H9 (cell line): ENCODE measurements at regions not wholly inside any gene's neighbourhood (a gene's known extent, or its start where the extent isn't known, plus 50 kb on each side); places are given as distances from the start of the nearest gene placed in this dataset.

Source experiments
- DNase-seq: peaks from one replicate; pipeline ENCODE4 v3.0.0-alpha.2; 2017
- H2AFZ ChIP-seq: one replicate; pipeline ENCODE4 v1.6.1; 2013; ENCODE audit warnings: mild to moderate bottlenecking, low read length, control low read depth, moderate library complexity
- H2AK5ac ChIP-seq: 2 replicates; pipeline ENCODE4 v1.6.1; 2013; ENCODE audit warnings: low read length, control low read depth, mixed read lengths; ENCODE audit not compliant: insufficient read length
- H2BK120ac ChIP-seq: one replicate; pipeline ENCODE4 v1.6.1; 2013; ENCODE audit warnings: low read depth, mild to moderate bottlenecking, low read length, control low read depth, inconsistent platforms; ENCODE audit not compliant: poor library complexity, severe bottlenecking
- H2BK12ac ChIP-seq: 2 replicates; pipeline ENCODE4 v1.6.1; 2013; ENCODE audit warnings: low read length, control low read depth, mixed read lengths, low read depth; ENCODE audit not compliant: insufficient read length
- H2BK15ac ChIP-seq: 2 replicates; pipeline ENCODE4 v1.6.1; 2013; ENCODE audit warnings: low read depth, low read length, control low read depth
- H2BK20ac ChIP-seq: one replicate; pipeline ENCODE4 v1.6.1; 2013; ENCODE audit warnings: low read depth, mild to moderate bottlenecking, low read length, control low read depth, inconsistent platforms; ENCODE audit not compliant: poor library complexity, severe bottlenecking
- H2BK5ac ChIP-seq: 2 replicates; pipeline ENCODE4 v1.6.1; 2013; ENCODE audit warnings: low read length, control low read depth, mixed read lengths; ENCODE audit not compliant: insufficient read length
- H3K14ac ChIP-seq: 2 replicates; pipeline ENCODE4 v1.6.1; 2013; ENCODE audit warnings: low read length, control low read depth; ENCODE audit not compliant: insufficient read depth
- H3K18ac ChIP-seq: 2 replicates; pipeline ENCODE4 v1.6.1; 2013; ENCODE audit warnings: low read depth, mild to moderate bottlenecking, mixed read lengths, low read length, control low read depth; ENCODE audit not compliant: insufficient read length
- H3K23ac ChIP-seq: 2 replicates; pipeline ENCODE4 v1.6.1; 2013; ENCODE audit warnings: low read length, control low read depth, mixed read lengths, low read depth; ENCODE audit not compliant: insufficient read length
- H3K23me2 ChIP-seq: 2 replicates; pipeline ENCODE4 v1.6.1; 2013; ENCODE audit warnings: low read depth, mild to moderate bottlenecking, mixed read lengths, low read length, control low read depth; ENCODE audit not compliant: insufficient read length, poor library complexity, severe bottlenecking
- H3K27ac ChIP-seq: 2 replicates; pipeline ENCODE4 v1.5.1; 2013; ENCODE audit warnings: low read length, control low read depth, mixed read lengths, low read depth; ENCODE audit not compliant: insufficient read length
- H3K27me3 ChIP-seq: 2 replicates; pipeline ENCODE4 v1.6.1; 2013; ENCODE audit warnings: low read length, control low read depth, inconsistent platforms; ENCODE audit not compliant: insufficient read depth
- H3K4ac ChIP-seq: 2 replicates; pipeline ENCODE4 v1.6.1; 2013; ENCODE audit warnings: low read depth, mild to moderate bottlenecking, control low read depth, inconsistent platforms, low read length, moderate library complexity
- H3K4me1 ChIP-seq: 2 replicates; pipeline ENCODE4 v1.6.1; 2013; ENCODE audit warnings: low read length, control low read depth, inconsistent platforms; ENCODE audit not compliant: insufficient read depth
- H3K4me2 ChIP-seq: 2 replicates; pipeline ENCODE4 v1.6.1; 2013; ENCODE audit warnings: low read length, control low read depth, mixed read lengths; ENCODE audit not compliant: insufficient read length, insufficient read depth
- H3K56ac ChIP-seq: 2 replicates; pipeline ENCODE4 v1.6.1; 2013; ENCODE audit warnings: low read depth, mild to moderate bottlenecking, mixed read lengths, low read length, control low read depth; ENCODE audit not compliant: insufficient read length
- H3K79me1 ChIP-seq: 2 replicates; pipeline ENCODE4 v1.6.1; 2013; ENCODE audit warnings: low read depth, mild to moderate bottlenecking, moderate library complexity, low read length, control low read depth, inconsistent platforms; ENCODE audit not compliant: insufficient read depth, poor library complexity, severe bottlenecking
- H3K79me2 ChIP-seq: 2 replicates; pipeline ENCODE4 v1.6.1; 2013; ENCODE audit warnings: low read length, control low read depth, inconsistent platforms; ENCODE audit not compliant: insufficient read depth
- H3K9ac ChIP-seq: 2 replicates; pipeline ENCODE4 v1.6.1; 2013; ENCODE audit warnings: low read length, control low read depth, mixed read lengths; ENCODE audit not compliant: insufficient read length; ENCODE audit errors: extremely low read depth
- H3K9me3 ChIP-seq: one replicate; pipeline ENCODE4 v1.6.1; 2013; ENCODE audit warnings: low read depth, low read length, inconsistent platforms; ENCODE audit not compliant: control insufficient read depth
- H3T11ph ChIP-seq: one replicate; pipeline ENCODE4 v1.6.1; 2013; ENCODE audit warnings: mild to moderate bottlenecking, low read length, control low read depth, inconsistent platforms
- H4K20me1 ChIP-seq: one replicate; pipeline ENCODE4 v1.6.1; 2013; ENCODE audit not compliant: control insufficient read depth, insufficient read length, insufficient read depth
- H4K5ac ChIP-seq: 2 replicates; pipeline ENCODE4 v1.6.1; 2013; ENCODE audit warnings: low read depth, mild to moderate bottlenecking, mixed read lengths, low read length, control low read depth; ENCODE audit not compliant: insufficient read length
- H4K8ac ChIP-seq: replicated peaks from 2 replicates; pipeline ENCODE4 v1.6.1; 2013; ENCODE audit warnings: low read length, control low read depth, mixed read lengths, low read depth; ENCODE audit not compliant: insufficient read length
- H4K91ac ChIP-seq: 2 replicates; pipeline ENCODE4 v1.6.1; 2013; ENCODE audit warnings: low read depth, mild to moderate bottlenecking, moderate library complexity, mixed read lengths, low read length, control low read depth; ENCODE audit not compliant: insufficient read length
- H3K27ac Mint-ChIP-seq, 3 experiments: 2 replicates in 2 of 3; 3 replicates in 1 of 3; pipeline ENCODE4 v1.8.0; 2020 to 2021; ENCODE audit warnings: mixed read lengths in 3 of 3, mild to moderate bottlenecking in 1 of 3, moderate library complexity in 1 of 3
- H3K27me3 Mint-ChIP-seq: 2 replicates; pipeline ENCODE4 v1.8.0; 2021; ENCODE audit warnings: low read depth, mild to moderate bottlenecking, moderate library complexity, mixed read lengths
- H3K36me3 Mint-ChIP-seq, 3 experiments: 2 replicates in 2 of 3; 3 replicates in 1 of 3; pipeline ENCODE4 v1.8.0; 2020 to 2021; ENCODE audit warnings: low read depth in 3 of 3, mixed read lengths in 3 of 3; ENCODE audit not compliant: insufficient read depth in 1 of 3
- H3K4me1 Mint-ChIP-seq, 2 experiments: 2 replicates each; pipeline ENCODE4 v1.8.0; 2020; ENCODE audit warnings: mixed read lengths in 2 of 2
- H3K4me3 Mint-ChIP-seq, 2 experiments: 2 replicates in 1 of 2; 3 replicates in 1 of 2; pipeline ENCODE4 v1.8.0; 2020 to 2021; ENCODE audit warnings: mild to moderate bottlenecking in 2 of 2, mixed read lengths in 2 of 2, moderate library complexity in 1 of 2
- H3K9me3 Mint-ChIP-seq, 2 experiments: 2 replicates in 1 of 2; 3 replicates in 1 of 2; pipeline ENCODE4 v1.8.0; 2020; ENCODE audit warnings: mild to moderate bottlenecking in 2 of 2, mixed read lengths in 2 of 2, moderate library complexity in 1 of 2
- WGBS: extraction: QIAGEN DNeasy Blood & Tissue Kit; methylation state at CpG from one replicate; pipeline ENCODE4 v1.1.7; 2013; ENCODE audit warnings: missing lambda C conversion rate, low lambda C conversion rate, mixed read lengths; ENCODE audit not compliant: insufficient read length; ENCODE audit errors: extremely low coverage; 5-methylcytosine and 5-hydroxymethylcytosine counted together
- TF ChIP-seq, protein P1 (sequence below): fragments of 200-600 bp; sonication (generic); conservative IDR thresholded peaks from 3 replicates; pipeline ENCODE4 v1.8.0; 2021; ENCODE audit warnings: antibody characterized with exemption, mild to moderate bottlenecking

DNA sequence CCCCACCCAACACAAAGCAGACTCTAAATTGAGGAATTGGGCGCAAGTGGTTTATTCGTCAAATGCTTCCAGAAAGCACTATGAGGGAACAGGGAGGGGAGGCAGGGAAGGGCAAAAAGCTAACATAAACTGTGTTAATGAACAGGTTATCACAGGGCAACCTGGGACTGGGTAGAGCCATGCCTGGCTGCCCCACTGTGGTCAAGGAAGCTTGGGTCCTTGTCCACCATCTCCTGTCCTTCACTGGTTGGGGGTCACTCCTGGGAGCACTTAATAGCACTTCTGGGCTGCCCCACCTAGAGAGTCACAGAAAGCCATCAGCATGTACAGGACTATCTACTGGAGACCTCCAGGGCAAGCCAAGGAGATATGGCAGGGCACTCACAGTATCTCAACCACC, 102.3 kb downstream of the LINC00237 start:
- Histone ChIP-seq H3K56ac (no peak overlapping the region), H3K23ac (no peak overlapping the region), H4K20me1 (no peaks in the 10 kb centered on the region), H3K14ac (no peak overlapping the region), H3K79me1 (no peaks in the 10 kb centered on the region), H2AFZ (no peak overlapping the region), H2BK15ac (no peak overlapping the region), H3K27me3 (no peaks in the 10 kb centered on the region), H3K9ac (no peak overlapping the region), H4K5ac (no peak overlapping the region), H3K9me3 (no peaks in the 10 kb centered on the region), H2BK12ac (no peak overlapping the region), H4K91ac (no peak overlapping the region), H2AK5ac (no peak overlapping the region), H3T11ph (no peak overlapping the region), H3K4me2 (no peak overlapping the region), H3K18ac (no peak overlapping the region), H2BK20ac (no peak overlapping the region), H2BK5ac (no peak overlapping the region), H4K8ac (no peak overlapping the region), H3K27ac (no peak overlapping the region), H3K79me2 (no peaks in the 10 kb centered on the region), H3K23me2 (no peaks in the 10 kb centered on the region), H3K4ac (no peak overlapping the region), H3K4me1 (no peaks in the 10 kb centered on the region), H2BK120ac (no peak overlapping the region)
- H3K36me3 Mint-ChIP-seq: no peaks in the 10 kb centered on the region
- DNase-seq: no peak
- H3K4me1 Mint-ChIP-seq: no peaks in the 10 kb centered on the region
- TF ChIP-seq, protein P1, sequence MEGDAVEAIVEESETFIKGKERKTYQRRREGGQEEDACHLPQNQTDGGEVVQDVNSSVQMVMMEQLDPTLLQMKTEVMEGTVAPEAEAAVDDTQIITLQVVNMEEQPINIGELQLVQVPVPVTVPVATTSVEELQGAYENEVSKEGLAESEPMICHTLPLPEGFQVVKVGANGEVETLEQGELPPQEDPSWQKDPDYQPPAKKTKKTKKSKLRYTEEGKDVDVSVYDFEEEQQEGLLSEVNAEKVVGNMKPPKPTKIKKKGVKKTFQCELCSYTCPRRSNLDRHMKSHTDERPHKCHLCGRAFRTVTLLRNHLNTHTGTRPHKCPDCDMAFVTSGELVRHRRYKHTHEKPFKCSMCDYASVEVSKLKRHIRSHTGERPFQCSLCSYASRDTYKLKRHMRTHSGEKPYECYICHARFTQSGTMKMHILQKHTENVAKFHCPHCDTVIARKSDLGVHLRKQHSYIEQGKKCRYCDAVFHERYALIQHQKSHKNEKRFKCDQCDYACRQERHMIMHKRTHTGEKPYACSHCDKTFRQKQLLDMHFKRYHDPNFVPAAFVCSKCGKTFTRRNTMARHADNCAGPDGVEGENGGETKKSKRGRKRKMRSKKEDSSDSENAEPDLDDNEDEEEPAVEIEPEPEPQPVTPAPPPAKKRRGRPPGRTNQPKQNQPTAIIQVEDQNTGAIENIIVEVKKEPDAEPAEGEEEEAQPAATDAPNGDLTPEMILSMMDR: no peak
- H3K27me3 Mint-ChIP-seq: no peaks in the 10 kb centered on the region; the same call in 1 of the 2 replicates
- H3K4me3 Mint-ChIP-seq: no peak overlapping the region
- WGBS: no CpG with 5 or more reads among the region's 2 CpGs
- no peaks in the 10 kb centered on the region for H3K9me3 Mint-ChIP-seq
- H3K27ac Mint-ChIP-seq: no peak overlapping the region
